ENCODE measurements at regions not wholly inside any gene's neighbourhood (a gene's known extent, or its start where the extent isn't known, plus 50 kb on each side); places are given as distances from the start of the nearest gene placed in this dataset.

DNA sequence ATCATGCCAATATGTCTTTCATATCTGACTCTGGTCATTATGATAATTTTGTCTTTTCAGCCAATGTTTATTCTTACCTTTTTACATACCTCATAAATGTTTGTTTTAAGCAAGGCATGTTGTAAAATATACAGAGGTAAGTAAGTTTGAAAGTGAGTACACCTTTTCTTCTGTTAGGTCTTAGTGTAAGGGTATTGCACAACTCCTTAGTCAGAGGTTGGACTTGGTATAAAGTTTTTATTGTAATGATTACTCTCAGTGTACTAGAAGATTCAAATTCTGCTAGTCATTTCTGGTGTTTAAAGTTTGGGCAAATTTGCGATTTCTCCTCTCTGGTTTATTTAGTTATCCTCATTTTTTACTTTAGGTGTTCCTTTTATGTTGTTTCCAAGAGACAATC lies 564.3 kb upstream of the FSIP2 start:
- TF ChIP-seq, protein P1, sequence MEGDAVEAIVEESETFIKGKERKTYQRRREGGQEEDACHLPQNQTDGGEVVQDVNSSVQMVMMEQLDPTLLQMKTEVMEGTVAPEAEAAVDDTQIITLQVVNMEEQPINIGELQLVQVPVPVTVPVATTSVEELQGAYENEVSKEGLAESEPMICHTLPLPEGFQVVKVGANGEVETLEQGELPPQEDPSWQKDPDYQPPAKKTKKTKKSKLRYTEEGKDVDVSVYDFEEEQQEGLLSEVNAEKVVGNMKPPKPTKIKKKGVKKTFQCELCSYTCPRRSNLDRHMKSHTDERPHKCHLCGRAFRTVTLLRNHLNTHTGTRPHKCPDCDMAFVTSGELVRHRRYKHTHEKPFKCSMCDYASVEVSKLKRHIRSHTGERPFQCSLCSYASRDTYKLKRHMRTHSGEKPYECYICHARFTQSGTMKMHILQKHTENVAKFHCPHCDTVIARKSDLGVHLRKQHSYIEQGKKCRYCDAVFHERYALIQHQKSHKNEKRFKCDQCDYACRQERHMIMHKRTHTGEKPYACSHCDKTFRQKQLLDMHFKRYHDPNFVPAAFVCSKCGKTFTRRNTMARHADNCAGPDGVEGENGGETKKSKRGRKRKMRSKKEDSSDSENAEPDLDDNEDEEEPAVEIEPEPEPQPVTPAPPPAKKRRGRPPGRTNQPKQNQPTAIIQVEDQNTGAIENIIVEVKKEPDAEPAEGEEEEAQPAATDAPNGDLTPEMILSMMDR (conservative IDR thresholded peaks at IDR 0.05 in 1 of 2, IDR thresholded peaks at IDR 0.05 in 1 of 2; ENCODE audit: low read depth in 1 of 2, low read length in 2 of 2) = no peak
- no peak for TF ChIP-seq EZH2 (IDR thresholded peaks at IDR 0.05; ENCODE audit: low read length, missing control alignments)
